ENCODE measurements at regions not wholly inside any gene's neighbourhood (a gene's known extent, or its start where the extent isn't known, plus 50 kb on each side); places are given as distances from the start of the nearest gene placed in this dataset.
"Not testable (repeated sequence)": the region's sequence is repeated elsewhere in the genome, so short reads cannot be mapped to it uniquely, and the experiment has no call there.

GRCh38 chr20:25798174-25798993, 101.7 kb upstream of the ZNF337 start:
- DNase-seq (ENCODE audit: low spot score): not testable (repeated sequence)

GRCh38 chr20:25797062-25797461, 100.4 kb upstream of the ZNF337 start:
- DNase-seq (ENCODE audit: low spot score): not testable (repeated sequence)

GRCh38 chr20:25777241-25777640, 80.6 kb upstream of the ZNF337 start:
- not testable (repeated sequence) for DNase-seq (ENCODE audit: low spot score)

GRCh38 chr20:25774711-25775110, 78.1 kb upstream of the ZNF337 start:
- DNase-seq (ENCODE audit: low spot score): not testable (repeated sequence)

- not testable (repeated sequence) for DNase-seq (ENCODE audit: low spot score)
Measured at GRCh38 chr20:25774203-25774602, 77.5 kb upstream of the ZNF337 start.

- not testable (repeated sequence) for DNase-seq (ENCODE audit: low spot score)
Measured at GRCh38 chr20:25772437-25772836, 75.8 kb upstream of the ZNF337 start.

GRCh38 chr20:25771818-25772217, 75.2 kb upstream of the ZNF337 start:
- not testable (repeated sequence) for DNase-seq (ENCODE audit: low spot score)

- no peak for DNase-seq (ENCODE audit: low spot score)
Measured at GRCh38 chr20:25761596-25761995, 64.9 kb upstream of the ZNF337 start.

- DNase-seq (ENCODE audit: low spot score): not testable (repeated sequence)
Measured at GRCh38 chr20:25761046-25761445, 64.4 kb upstream of the ZNF337 start.

- peak; percentile 84 for DNase-seq (ENCODE audit: low spot score)
Measured at GRCh38 chr20:25750765-25751696, 54.4 kb upstream of the ZNF337 start.

GRCh38 chr20:25750220-25750764, 53.6 kb upstream of the ZNF337 start:
- no peak for DNase-seq (ENCODE audit: low spot score)

GRCh38 chr20:25749649-25750048, 53.0 kb upstream of the ZNF337 start:
- DNase-seq (ENCODE audit: low spot score): no peak

All from HuH-7 (cell line).